Glutamatergic neuron (in vitro differentiated cells): ENCODE measurements at regions not wholly inside any gene's neighbourhood (a gene's known extent, or its start where the extent isn't known, plus 50 kb on each side); places are given as distances from the start of the nearest gene placed in this dataset.

Source experiments
- DNase-seq: peaks from one replicate; pipeline ENCODE4 v3.0.0; 2022
- H3K27ac Mint-ChIP-seq: one replicate; pipeline ENCODE4 v1.8.0; 2020; ENCODE audit warnings: mild to moderate bottlenecking, mixed read lengths, inconsistent platforms; ENCODE audit not compliant: unreplicated experiment
- H3K27me3 Mint-ChIP-seq: one replicate; pipeline ENCODE4 v1.8.0; 2020; ENCODE audit warnings: mild to moderate bottlenecking, moderate library complexity, mixed read lengths, inconsistent platforms; ENCODE audit not compliant: unreplicated experiment
- H3K36me3 Mint-ChIP-seq: one replicate; pipeline ENCODE4 v1.8.0; 2020; ENCODE audit warnings: mild to moderate bottlenecking, mixed read lengths, inconsistent platforms; ENCODE audit not compliant: unreplicated experiment
- H3K4me1 Mint-ChIP-seq: one replicate; pipeline ENCODE4 v1.8.0; 2020; ENCODE audit warnings: mild to moderate bottlenecking, low read depth, mixed read lengths, inconsistent platforms; ENCODE audit not compliant: unreplicated experiment
- H3K4me3 Mint-ChIP-seq: one replicate; pipeline ENCODE4 v1.8.0; 2020; ENCODE audit warnings: mild to moderate bottlenecking, mixed read lengths, inconsistent platforms; ENCODE audit not compliant: unreplicated experiment
- H3K9me3 Mint-ChIP-seq: one replicate; pipeline ENCODE4 v1.8.0; 2020; ENCODE audit warnings: mild to moderate bottlenecking, moderate library complexity, mixed read lengths, inconsistent platforms; ENCODE audit not compliant: unreplicated experiment
- TF ChIP-seq, protein P1 (sequence below): fragments of 200-600 bp; sonication (generic); IDR thresholded peaks from one replicate; pipeline ENCODE4 v1.5.0; 2021; ENCODE audit not compliant: partially characterized antibody, unreplicated experiment

DNA sequence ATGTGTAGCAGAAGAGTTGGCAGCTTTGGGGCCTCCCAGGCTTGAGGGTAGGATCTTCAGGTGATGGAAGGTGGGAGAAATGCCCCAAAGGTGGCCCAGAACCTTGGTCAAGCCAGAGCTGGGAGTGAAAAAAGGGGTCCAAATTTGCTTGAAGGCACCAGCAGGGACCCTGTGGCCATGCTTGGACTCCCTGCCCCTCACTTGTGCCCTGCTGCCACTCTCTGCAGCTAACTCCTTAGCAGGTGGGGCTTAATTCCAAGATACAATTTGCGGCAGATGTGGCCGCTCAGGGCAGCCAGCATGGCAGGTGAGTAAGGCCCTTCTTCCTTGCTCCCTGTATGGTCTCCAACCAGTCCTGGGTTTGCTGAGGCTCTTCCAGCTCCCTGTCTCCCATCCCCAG lies 51.3 kb upstream of the ADRA1D start:
- H3K4me1 Mint-ChIP-seq: no peaks in the 10 kb centered on the region
- peaks cover 5% of the 10 kb centered on the region for H3K36me3 Mint-ChIP-seq
- no peak for DNase-seq

DNA sequence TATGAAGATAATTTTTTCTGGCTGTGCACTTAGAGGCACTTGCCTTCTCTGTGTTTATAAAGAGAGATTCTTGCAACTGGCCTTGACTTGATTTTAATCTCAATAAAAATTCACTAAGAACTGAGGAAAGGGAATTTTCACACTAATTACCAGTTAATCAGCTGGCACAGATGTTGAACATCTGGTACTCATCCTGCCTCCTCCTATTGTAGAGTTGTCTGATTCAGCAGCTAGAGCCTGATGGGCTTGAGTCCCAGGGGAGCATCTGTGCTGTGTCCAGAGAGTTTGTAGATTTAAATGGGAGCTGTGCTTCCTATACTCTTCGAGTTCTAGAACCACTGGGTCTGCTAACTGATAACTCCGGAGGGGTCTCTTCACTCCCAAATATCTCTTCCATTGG lies 50.7 kb upstream of the ADRA1D start:
- Mint-ChIP-seq H3K27ac (no peak overlapping the region), H3K36me3 (peaks cover 5% of the 10 kb centered on the region), H3K9me3 (peaks cover 2% of the 10 kb centered on the region), H3K4me1 (no peaks in the 10 kb centered on the region), H3K27me3 (peaks cover 5% of the 10 kb centered on the region), H3K4me3 (no peak overlapping the region)
- TF ChIP-seq, protein P1, sequence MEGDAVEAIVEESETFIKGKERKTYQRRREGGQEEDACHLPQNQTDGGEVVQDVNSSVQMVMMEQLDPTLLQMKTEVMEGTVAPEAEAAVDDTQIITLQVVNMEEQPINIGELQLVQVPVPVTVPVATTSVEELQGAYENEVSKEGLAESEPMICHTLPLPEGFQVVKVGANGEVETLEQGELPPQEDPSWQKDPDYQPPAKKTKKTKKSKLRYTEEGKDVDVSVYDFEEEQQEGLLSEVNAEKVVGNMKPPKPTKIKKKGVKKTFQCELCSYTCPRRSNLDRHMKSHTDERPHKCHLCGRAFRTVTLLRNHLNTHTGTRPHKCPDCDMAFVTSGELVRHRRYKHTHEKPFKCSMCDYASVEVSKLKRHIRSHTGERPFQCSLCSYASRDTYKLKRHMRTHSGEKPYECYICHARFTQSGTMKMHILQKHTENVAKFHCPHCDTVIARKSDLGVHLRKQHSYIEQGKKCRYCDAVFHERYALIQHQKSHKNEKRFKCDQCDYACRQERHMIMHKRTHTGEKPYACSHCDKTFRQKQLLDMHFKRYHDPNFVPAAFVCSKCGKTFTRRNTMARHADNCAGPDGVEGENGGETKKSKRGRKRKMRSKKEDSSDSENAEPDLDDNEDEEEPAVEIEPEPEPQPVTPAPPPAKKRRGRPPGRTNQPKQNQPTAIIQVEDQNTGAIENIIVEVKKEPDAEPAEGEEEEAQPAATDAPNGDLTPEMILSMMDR: no peak
- DNase-seq: no peak

More for the DNA sequence above, 51.3 kb upstream of the ADRA1D start:
- Mint-ChIP-seq H3K27me3 (peaks cover 5% of the 10 kb centered on the region), H3K27ac (no peak overlapping the region), H3K4me3 (no peak overlapping the region), H3K9me3 (peaks cover 2% of the 10 kb centered on the region)
- TF ChIP-seq, protein P1: no peak

DNA sequence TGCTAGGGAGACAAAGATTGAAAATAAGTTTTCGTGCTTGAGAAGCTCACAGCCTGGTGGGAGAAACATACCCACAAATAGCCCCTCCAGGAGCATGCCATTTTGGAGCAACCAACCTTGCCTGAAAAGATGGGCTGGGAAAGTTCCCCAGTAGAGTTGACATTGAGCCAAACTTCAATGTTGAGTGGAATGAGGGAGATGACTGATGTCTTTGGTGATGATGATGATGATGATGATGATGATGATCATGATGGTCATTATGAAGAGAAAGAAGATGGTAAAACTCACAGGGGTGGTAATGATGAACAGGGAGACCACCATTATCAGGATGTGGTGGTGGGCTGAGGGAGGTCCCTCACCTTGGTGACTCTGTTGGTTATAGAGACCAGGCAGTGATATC lies 50.1 kb upstream of the ADRA1D start:
- peaks cover 2% of the 10 kb centered on the region for H3K9me3 Mint-ChIP-seq
- peaks cover 5% of the 10 kb centered on the region for H3K36me3 Mint-ChIP-seq
- peaks cover 5% of the 10 kb centered on the region for H3K27me3 Mint-ChIP-seq
- H3K4me1 Mint-ChIP-seq: no peaks in the 10 kb centered on the region
- no peak overlapping the region for H3K4me3 Mint-ChIP-seq
- DNase-seq: no peak
- no peak overlapping the region for H3K27ac Mint-ChIP-seq
- TF ChIP-seq, protein P1: no peak
